GM19351 (cell line): ENCODE measurements at regions not wholly inside any gene's neighbourhood (a gene's known extent, or its start where the extent isn't known, plus 50 kb on each side); places are given as distances from the start of the nearest gene placed in this dataset.

Experiments used
- ATAC-seq: cut with Tn5 transposase; IDR thresholded peaks from one replicate; pipeline ENCODE4 v1.9.1; 2021; ENCODE audit warnings: mild to moderate bottlenecking, moderate library complexity; ENCODE audit not compliant: unreplicated experiment

DNA sequence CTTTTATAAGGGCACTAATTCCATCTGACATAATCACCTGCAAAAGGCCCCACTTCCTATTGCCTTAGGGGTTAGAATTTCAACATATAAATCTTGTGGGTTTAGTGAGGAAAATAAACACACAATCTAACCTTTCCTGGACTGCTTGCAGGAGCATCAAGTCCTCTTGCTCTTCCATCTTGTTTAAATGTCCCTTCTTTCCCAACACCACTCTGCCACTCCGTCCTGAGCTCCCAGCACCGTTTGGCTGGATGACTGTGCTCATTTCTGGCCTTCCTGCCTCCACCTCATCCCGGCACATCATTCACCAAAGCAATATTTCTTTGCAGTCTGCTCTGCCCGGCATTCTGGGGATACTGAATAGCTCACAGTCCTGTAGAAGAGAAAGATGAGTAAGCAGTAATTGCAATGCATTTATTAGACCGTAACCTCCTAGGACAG, 247.8 kb downstream of the BCL2 start:
- ATAC-seq = no peak

GRCh38 chr18:63070767-63071502, 248.6 kb downstream of the BCL2 start:
- no peak for ATAC-seq

DNA sequence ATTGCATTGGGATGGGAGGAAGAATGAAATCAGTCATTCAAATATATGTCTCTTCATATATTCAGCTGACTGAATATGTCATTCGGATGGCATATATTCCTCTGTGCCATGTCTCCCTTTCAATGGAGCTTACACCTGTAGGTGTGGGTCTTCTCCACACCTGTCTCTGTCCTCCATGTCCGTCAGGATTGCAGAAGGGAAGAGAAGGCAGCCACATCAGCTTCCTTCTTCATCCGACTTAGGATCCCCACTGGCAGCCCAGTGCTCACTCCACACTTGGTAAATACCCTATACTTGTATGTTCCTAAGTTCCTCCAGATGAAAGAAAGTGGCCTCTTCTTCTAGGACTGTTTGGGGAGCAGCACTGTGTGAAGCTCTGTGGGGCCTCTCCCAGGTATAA, 250.1 kb downstream of the BCL2 start:
- ATAC-seq = no peak

DNA sequence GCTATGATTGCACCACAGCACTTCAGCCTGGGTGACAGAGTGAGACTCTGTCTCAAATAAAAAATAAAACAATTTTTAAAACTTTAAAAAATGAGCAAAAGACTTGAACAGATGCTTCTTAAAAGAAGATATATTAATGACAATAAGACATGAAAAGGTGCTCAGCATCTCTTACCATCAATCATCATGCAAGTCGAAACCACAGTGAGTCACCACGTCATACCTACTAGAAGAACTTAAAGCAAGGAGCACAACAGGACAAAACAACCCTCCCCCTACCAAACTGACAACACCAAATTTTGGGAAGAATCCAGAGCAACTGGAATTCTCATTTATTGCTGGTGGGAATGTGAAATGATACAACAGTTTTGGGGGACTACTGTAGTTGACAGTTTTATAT, 251.6 kb downstream of the BCL2 start:
- no peak for ATAC-seq

DNA sequence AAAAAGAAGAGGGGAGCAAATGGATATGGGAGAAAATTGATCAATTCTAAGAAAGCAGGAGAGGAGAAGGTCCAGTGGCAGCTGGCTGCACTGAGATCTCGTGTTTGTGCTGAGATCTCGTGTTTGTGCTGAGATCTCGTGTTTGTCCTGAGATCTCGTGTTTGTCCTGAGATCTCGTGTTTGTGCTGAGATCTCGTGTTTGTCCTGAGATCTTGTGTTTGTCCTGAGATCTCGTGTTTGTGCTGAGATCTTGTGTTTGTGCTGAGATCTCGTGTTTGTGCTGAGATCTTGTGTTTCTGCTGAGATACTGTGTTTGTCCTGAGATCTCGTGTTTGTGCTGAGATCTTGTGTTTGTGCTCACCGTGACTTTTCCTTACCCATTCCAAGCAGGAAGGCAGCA, 254.4 kb downstream of the BCL2 start:
- no peak for ATAC-seq

DNA sequence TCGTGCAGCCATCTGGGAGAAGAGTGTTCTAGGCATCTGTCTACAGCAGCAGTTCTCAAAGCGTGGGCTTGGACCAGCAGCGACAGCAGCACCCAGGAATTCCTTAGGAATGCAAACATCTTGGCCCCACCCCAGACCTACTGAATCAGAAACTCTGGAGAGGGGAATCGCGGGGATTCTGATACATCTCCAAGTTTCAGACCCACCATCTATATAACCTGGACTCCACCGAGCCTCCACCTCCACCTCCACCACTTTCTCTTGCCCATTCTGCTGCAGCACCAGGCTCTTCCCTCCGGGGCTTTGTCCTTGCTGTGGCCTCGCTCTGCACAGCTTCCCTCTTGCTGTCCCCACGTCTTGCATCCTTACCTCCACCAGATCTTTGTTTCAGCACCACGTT, 256.4 kb downstream of the BCL2 start:
- ATAC-seq = no peak

- ATAC-seq = no peak
These were observed 257.3 kb downstream of the BCL2 start for GRCh38 chr18:63062246-63062645.

DNA sequence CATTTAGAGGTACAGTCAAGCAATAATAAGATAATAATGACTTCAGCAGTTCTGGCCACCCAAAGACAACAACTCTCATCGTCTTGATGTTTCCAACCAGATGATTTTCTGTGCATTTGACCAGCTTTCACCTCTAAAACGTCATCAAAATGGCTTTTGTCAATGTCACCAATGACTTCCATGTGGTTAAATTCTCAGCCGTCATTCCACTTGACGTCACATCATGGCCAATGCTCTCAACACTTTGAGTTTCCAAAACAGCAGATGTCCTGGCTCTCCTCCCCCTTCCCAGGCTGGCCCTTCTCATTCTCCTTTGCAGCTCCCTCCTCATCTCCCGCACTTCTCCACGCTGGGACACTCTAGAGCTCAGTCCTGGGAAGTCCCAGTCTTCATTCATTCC, 258.3 kb downstream of the BCL2 start:
- ATAC-seq = no peak

DNA sequence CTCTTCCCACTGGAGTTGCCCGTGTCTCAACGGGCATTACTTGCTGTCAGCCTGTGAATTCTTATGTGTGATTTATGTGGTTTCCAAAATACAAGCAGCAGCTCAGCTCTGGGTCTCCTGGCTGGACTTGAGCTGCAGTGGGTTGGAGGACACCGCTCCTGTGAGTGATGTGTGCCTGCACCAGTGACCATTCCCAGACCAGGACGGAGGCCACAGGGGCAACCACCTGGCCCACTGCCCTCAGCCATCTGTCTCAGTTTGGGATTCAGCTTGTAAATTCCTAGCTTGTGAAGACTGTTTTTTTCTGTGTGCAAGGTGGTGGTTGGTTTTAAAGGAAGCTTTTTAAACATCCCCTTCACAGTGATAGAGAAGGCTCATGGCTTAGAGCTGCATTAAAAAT, 261.0 kb downstream of the BCL2 start:
- ATAC-seq = no peak

DNA sequence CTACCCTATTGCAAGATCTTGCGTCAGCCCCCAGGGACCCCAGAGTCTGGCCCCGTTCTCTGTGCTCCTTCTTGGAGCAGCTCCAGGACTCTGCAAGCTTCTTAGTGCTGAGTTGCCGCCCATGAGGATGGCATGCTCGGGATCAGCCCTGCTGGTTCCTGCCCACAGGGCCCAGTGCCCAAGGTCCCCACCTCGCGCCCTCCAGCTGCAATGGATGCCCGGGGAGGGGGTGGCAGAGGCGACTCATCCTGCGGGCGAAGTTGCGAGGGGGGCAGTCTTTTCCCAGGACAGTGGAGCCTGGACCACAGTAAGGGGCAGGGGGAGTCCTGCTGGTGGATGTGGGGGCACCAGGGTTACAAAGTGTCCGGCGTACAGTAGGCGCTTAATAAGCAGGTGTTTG, 261.9 kb downstream of the BCL2 start:
- ATAC-seq = no peak

DNA sequence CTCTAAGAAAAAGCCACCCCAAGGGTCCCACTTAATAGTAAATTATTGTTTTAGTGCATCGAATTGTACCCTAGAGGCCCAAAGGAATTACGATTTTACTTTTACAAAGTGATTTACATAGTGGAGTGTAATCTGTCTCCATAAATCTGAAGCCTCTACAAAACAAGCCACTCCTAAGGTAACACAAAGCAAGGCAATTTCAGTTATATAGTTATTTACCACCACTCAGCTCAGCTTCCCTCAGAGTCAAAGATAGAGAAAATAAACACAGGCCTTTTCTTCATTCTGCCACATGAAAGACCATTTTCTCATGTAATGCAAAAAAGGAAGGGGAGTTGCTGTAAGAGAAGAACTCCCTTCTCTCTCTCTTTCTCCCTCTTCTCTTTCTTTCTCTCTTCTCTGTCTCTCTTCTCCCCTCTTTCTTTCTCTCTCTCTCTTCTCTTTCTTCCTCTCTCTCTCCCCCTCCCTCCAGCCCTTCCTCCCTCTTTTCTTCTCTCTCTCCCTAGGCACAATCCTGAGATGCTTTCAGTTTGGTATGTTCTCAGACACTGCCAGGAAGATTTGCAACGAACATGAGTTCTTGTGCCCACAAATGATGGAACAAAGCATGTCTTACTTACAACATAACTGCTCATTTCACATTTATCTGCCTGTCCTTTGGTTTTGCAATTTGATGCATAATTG, 264.5 kb downstream of the BCL2 start:
- ATAC-seq = no peak

- no peak for ATAC-seq
These were observed 267.6 kb downstream of the BCL2 start for GRCh38 chr18:63051928-63052327.

- ATAC-seq = peak; percentile 84
These were observed 268.7 kb downstream of the BCL2 start for GRCh38 chr18:63050667-63051395.

DNA sequence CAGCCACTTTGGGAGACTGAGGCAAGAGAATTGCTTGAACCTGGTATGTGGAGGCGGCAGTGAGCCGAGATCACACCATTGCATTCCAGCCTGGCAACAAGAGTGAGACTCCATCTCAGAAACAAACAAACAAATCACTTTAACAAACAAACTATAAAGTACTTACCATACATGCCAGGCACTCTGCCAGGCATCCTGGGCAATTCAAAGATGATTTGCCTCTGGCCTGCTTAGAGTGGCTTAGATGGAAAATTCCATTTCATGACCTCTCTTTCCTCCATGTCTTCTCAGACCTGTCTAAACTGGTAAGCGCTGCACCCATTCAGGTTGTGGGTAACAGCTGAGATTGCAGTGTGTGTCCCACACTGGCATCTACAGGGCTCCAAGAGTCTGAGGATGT, 273.2 kb downstream of the BCL2 start:
- ATAC-seq = no peak

DNA sequence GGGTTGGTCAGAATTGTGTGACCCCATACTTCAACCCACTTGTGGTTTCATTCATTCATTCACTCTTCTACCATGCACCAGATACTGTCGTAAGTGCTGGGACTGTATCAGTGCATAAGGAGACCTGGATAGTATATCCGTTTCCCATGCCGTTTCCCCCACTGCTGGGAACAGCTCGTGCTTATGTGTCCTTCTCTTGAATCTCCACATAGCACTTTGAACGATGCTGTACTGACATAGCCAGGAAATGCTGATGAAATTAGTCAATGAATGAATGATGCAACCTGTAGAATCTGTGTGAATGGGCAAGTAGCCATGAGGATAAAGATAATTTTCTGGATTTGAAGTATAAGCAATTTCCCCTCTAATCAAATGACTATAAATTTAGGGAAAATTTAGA, 276.1 kb downstream of the BCL2 start:
- ATAC-seq = no peak

DNA sequence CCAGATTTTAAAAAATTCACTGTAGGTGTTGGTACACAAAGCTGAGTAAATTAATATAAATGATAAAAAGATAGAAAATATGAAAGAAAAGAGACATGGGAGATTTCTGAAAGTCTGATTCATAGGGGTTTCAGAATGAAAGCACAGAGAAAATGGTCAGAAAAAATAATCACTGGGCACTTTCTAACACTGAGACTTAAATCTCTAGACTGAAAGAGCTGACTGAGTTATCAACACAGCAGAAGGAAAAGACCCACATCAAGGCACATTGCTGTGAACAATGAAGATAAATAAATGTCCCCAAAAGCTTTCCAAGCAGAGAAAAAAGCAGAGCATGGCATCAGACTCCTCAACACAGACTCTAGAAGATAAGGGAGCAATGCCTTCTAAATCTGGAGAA, 277.2 kb downstream of the BCL2 start:
- ATAC-seq = no peak

- ATAC-seq = peak; percentile 71
These were observed 278.7 kb downstream of the BCL2 start for GRCh38 chr18:63040788-63041410.

DNA sequence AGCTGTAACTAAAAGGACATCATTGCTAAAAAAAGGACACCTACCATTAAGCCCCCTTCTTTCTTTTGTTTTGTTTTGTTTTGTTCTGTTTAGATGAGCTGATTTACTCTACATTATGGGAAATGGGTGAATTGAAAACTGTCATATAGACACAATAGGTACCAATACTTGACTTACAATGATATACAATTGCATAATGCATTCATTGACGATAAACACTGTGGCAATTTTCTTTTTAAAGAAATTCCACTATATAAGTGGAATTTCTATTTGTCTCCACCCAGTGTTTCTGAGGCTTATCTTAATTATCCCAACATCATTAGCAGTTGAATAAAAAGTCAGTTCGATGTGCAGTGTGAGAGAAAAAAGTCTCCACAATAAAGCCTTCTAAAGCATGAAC, 282.1 kb downstream of the BCL2 start:
- no peak for ATAC-seq

GRCh38 chr18:63031375-63031774, 288.2 kb downstream of the BCL2 start:
- no peak for ATAC-seq
